ENCODE measurements at regions not wholly inside any gene's neighbourhood (a gene's known extent, or its start where the extent isn't known, plus 50 kb on each side); places are given as distances from the start of the nearest gene placed in this dataset.

- Histone ChIP-seq H3K4me2 (ENCODE audit: low read length) (no peak overlapping the region), H3K27ac (ENCODE audit: low read depth, low read length) (no peak overlapping the region), H3K36me3 (ENCODE audit: insufficient read depth, low read length) (no peaks in the 10 kb centered on the region), H3K4me3 (ENCODE audit: insufficient read depth, low read depth, low read length) (no peak overlapping the region), H3K79me2 (ENCODE audit: insufficient read depth, low read length) (no peaks in the 10 kb centered on the region), H4K20me1 (ENCODE audit: insufficient read depth, low read length) (no peaks in the 10 kb centered on the region), H3K9ac (ENCODE audit: low read length) (no peak overlapping the region), H3K9me3 (ENCODE audit: insufficient read depth, low read depth, low read length) (no peaks in the 10 kb centered on the region), H3K27me3 (ENCODE audit: insufficient read depth, low read length) (no peaks in the 10 kb centered on the region), H3K4me1 (ENCODE audit: insufficient read depth, low read length) (peaks cover 3% of the 10 kb centered on the region), H2AFZ (ENCODE audit: low read depth, low read length) (no peak overlapping the region)
- TF ChIP-seq CTCF (IDR thresholded peaks at IDR 0.05; ENCODE audit: insufficient read depth, low read depth, low read length), result no peak
- no peak for TF ChIP-seq EZH2 (IDR thresholded peaks at IDR 0.05; ENCODE audit: insufficient read depth, low read length)
- FAIRE-seq (no peak), DNase-seq (ENCODE audit: low read depth) (peak; percentile 97)
- peaks cover 9% of the 10 kb centered on the region for H3K9me3 Mint-ChIP-seq (ENCODE audit: unreplicated experiment)
- H3K4me1 Mint-ChIP-seq (ENCODE audit: low read depth, unreplicated experiment), result peaks cover 16% of the 10 kb centered on the region
- H3K27me3 Mint-ChIP-seq (ENCODE audit: low read depth, unreplicated experiment), result no peaks in the 10 kb centered on the region
- no peaks in the 10 kb centered on the region for H3K36me3 Mint-ChIP-seq (ENCODE audit: low read depth, unreplicated experiment)
- H3K4me3 Mint-ChIP-seq (ENCODE audit: unreplicated experiment), result no peak overlapping the region
- H3K27ac Mint-ChIP-seq (ENCODE audit: unreplicated experiment), result peak overlapping the region; percentile 8
Measured at GRCh38 chr12:31896514-31897039, 62.6 kb upstream of the RESF1 start.

- DNase-seq (ENCODE audit: low read depth), result no peak
- H3K79me2 ChIP-seq (ENCODE audit: insufficient read depth, low read length), result no peaks in the 10 kb centered on the region
- Mint-ChIP-seq H3K4me1 (ENCODE audit: low read depth, unreplicated experiment) (peaks cover 16% of the 10 kb centered on the region), H3K27me3 (ENCODE audit: low read depth, unreplicated experiment) (no peaks in the 10 kb centered on the region), H3K9me3 (ENCODE audit: unreplicated experiment) (peaks cover 8% of the 10 kb centered on the region), H3K27ac (ENCODE audit: unreplicated experiment) (no peak overlapping the region), H3K36me3 (ENCODE audit: low read depth, unreplicated experiment) (no peaks in the 10 kb centered on the region), H3K4me3 (ENCODE audit: unreplicated experiment) (no peak overlapping the region)
- FAIRE-seq, result no peak
- H3K4me2 ChIP-seq (ENCODE audit: low read length), result no peak overlapping the region
- peaks cover 3% of the 10 kb centered on the region for H3K4me1 ChIP-seq (ENCODE audit: insufficient read depth, low read length)
- H3K27me3 ChIP-seq (ENCODE audit: insufficient read depth, low read length), result no peaks in the 10 kb centered on the region
- H3K36me3 ChIP-seq (ENCODE audit: insufficient read depth, low read length), result no peaks in the 10 kb centered on the region
- H3K9me3 ChIP-seq (ENCODE audit: insufficient read depth, low read depth, low read length), result no peaks in the 10 kb centered on the region
- H4K20me1 ChIP-seq (ENCODE audit: insufficient read depth, low read length), result no peaks in the 10 kb centered on the region
- H2AFZ ChIP-seq (ENCODE audit: low read depth, low read length), result no peak overlapping the region
- no peak overlapping the region for H3K4me3 ChIP-seq (ENCODE audit: insufficient read depth, low read depth, low read length)
- TF ChIP-seq EZH2 (IDR thresholded peaks at IDR 0.05; ENCODE audit: insufficient read depth, low read length) (no peak), CTCF (IDR thresholded peaks at IDR 0.05; ENCODE audit: insufficient read depth, low read depth, low read length) (no peak)
- H3K9ac ChIP-seq (ENCODE audit: low read length), result no peak overlapping the region
- no peak overlapping the region for H3K27ac ChIP-seq (ENCODE audit: low read depth, low read length)
Measured at GRCh38 chr12:31895449-31896150, 63.6 kb upstream of the RESF1 start.
